HepG2 (cell line): ENCODE measurements at regions not wholly inside any gene's neighbourhood (a gene's known extent, or its start where the extent isn't known, plus 50 kb on each side); places are given as distances from the start of the nearest gene placed in this dataset.
A peak's percentile ranks its signal among the peaks of the same experiment; 100 is the strongest.

Experiments used
- ATAD3A ChIP-seq: sonication (generic); formaldehyde crosslinking; IDR thresholded peaks from 2 replicates; pipeline ENCODE4 v1.4.0; 2020; ENCODE audit warnings: missing genetic modification reagents
- ATRX ChIP-seq: sonication (generic); formaldehyde crosslinking; IDR thresholded peaks from 2 replicates; pipeline ENCODE4 v1.4.0; 2020; ENCODE audit warnings: missing genetic modification reagents, borderline replicate concordance
- CENPX ChIP-seq: sonication (generic); formaldehyde crosslinking; IDR thresholded peaks from 2 replicates; pipeline ENCODE4 v1.9.0; 2021; ENCODE audit warnings: mild to moderate bottlenecking, missing genetic modification reagents, moderate library complexity
- CHD4 ChIP-seq: fragments of 200-600 bp; sonication (generic); IDR thresholded peaks from 2 replicates; pipeline ENCODE4 v1.7.0; 2017; ENCODE audit warnings: mild to moderate bottlenecking, low read length, borderline replicate concordance
- E2F2 ChIP-seq: sonication (generic); formaldehyde crosslinking; IDR thresholded peaks from 2 replicates; pipeline ENCODE4 v1.4.0; 2020; ENCODE audit warnings: missing genetic modification reagents, borderline replicate concordance
- EP300 ChIP-seq, 3 experiments: sonication (generic) in 1 of 3; formaldehyde crosslinking in 1 of 3; IDR thresholded peaks; 2 replicates each; pipeline versions ENCODE4 v1.5.1 to v1.6.1; 2011 to 2020; ENCODE audit warnings: low read depth in 2 of 3, low read length in 2 of 3, borderline replicate concordance in 1 of 3, improper control_type of control experiment in 1 of 3, mild to moderate bottlenecking in 1 of 3, missing genetic modification reagents in 1 of 3, moderate library complexity in 1 of 3
- ETV6 ChIP-seq: sonication (generic); formaldehyde crosslinking; conservative IDR thresholded peaks from 2 replicates; pipeline ENCODE4 v1.4.0; 2020; ENCODE audit warnings: missing genetic modification reagents
- FOXA3 ChIP-seq: IDR thresholded peaks from 2 replicates; pipeline ENCODE4 v1.6.1; 2016; ENCODE audit warnings: missing genetic modification reagents, missing compliant biosample characterization
- FOXO1 ChIP-seq: sonication (generic); formaldehyde crosslinking; IDR thresholded peaks from 2 replicates; pipeline ENCODE4 v1.4.0; 2020; ENCODE audit warnings: missing genetic modification reagents
- MYC ChIP-seq: sonication (generic); formaldehyde crosslinking; IDR thresholded peaks from 2 replicates; pipeline ENCODE4 v1.9.0; 2021; ENCODE audit warnings: missing genetic modification reagents, borderline replicate concordance
- MZF1 ChIP-seq: sonication (generic); formaldehyde crosslinking; IDR thresholded peaks from 2 replicates; pipeline ENCODE4 v1.8.1; 2023; ENCODE audit warnings: mild to moderate bottlenecking, missing genetic modification reagents, borderline replicate concordance
- PATZ1 ChIP-seq: sonication (generic); formaldehyde crosslinking; IDR thresholded peaks from 2 replicates; pipeline ENCODE4 v1.4.0; 2020; ENCODE audit warnings: missing genetic modification reagents
- PAWR ChIP-seq: sonication (generic); formaldehyde crosslinking; IDR thresholded peaks from 2 replicates; pipeline ENCODE4 v1.4.0; 2020; ENCODE audit warnings: missing genetic modification reagents, mild to moderate bottlenecking, borderline replicate concordance
- RBM22 ChIP-seq: fragments of 200-400 bp; formaldehyde crosslinking; optimal IDR thresholded peaks from 2 replicates; pipeline ENCODE3; 2017; ENCODE audit warnings: mild to moderate bottlenecking, low read length, moderate library complexity
- SATB2 ChIP-seq: sonication (generic); formaldehyde crosslinking; IDR thresholded peaks from 2 replicates; pipeline ENCODE4 v1.5.0; 2020; ENCODE audit warnings: missing genetic modification reagents
- SMAD3 ChIP-seq: sonication (generic); formaldehyde crosslinking; IDR thresholded peaks from 2 replicates; pipeline ENCODE4 v1.4.0; 2020; ENCODE audit warnings: missing genetic modification reagents
- TEAD3 ChIP-seq: optimal IDR thresholded peaks from 2 replicates; pipeline ENCODE3; 2016; ENCODE audit warnings: borderline replicate concordance
- YY1 ChIP-seq: IDR thresholded peaks from 2 replicates; pipeline ENCODE4 v1.6.1; 2011; ENCODE audit warnings: low read length, low read depth, moderate library complexity, mild to moderate bottlenecking; ENCODE audit not compliant: insufficient read depth, insufficient replicate concordance
- ZNF44 ChIP-seq: sonication (generic); formaldehyde crosslinking; IDR thresholded peaks from 2 replicates; pipeline ENCODE4 v1.5.1; 2020; ENCODE audit warnings: mild to moderate bottlenecking, missing genetic modification reagents
- ZNF460 ChIP-seq: sonication (generic); formaldehyde crosslinking; IDR thresholded peaks from 2 replicates; pipeline ENCODE4 v1.5.1; 2020; ENCODE audit warnings: missing genetic modification reagents, mild to moderate bottlenecking, borderline replicate concordance
- ZNF530 ChIP-seq: sonication (generic); formaldehyde crosslinking; IDR thresholded peaks from 2 replicates; pipeline ENCODE4 v1.5.0; 2020; ENCODE audit warnings: low read depth, mild to moderate bottlenecking, missing genetic modification reagents
- ZNF772 ChIP-seq: sonication (generic); formaldehyde crosslinking; IDR thresholded peaks from 2 replicates; pipeline ENCODE4 v1.5.0; 2020; ENCODE audit warnings: mild to moderate bottlenecking, missing genetic modification reagents
- ZNF784 ChIP-seq: sonication (generic); formaldehyde crosslinking; IDR thresholded peaks from 2 replicates; pipeline ENCODE4 v1.5.1; 2020; ENCODE audit warnings: missing genetic modification reagents, mild to moderate bottlenecking, borderline replicate concordance
- ZSCAN31 ChIP-seq: sonication (generic); formaldehyde crosslinking; IDR thresholded peaks from 2 replicates; pipeline ENCODE4 v1.5.0; 2020; ENCODE audit warnings: low read depth, mild to moderate bottlenecking, missing genetic modification reagents
- TF ChIP-seq, protein P1 (sequence below): sonication (generic); formaldehyde crosslinking; IDR thresholded peaks from 2 replicates; pipeline ENCODE4 v1.8.0; 2022; ENCODE audit warnings: missing genetic modification reagents, mild to moderate bottlenecking, borderline replicate concordance

DNA sequence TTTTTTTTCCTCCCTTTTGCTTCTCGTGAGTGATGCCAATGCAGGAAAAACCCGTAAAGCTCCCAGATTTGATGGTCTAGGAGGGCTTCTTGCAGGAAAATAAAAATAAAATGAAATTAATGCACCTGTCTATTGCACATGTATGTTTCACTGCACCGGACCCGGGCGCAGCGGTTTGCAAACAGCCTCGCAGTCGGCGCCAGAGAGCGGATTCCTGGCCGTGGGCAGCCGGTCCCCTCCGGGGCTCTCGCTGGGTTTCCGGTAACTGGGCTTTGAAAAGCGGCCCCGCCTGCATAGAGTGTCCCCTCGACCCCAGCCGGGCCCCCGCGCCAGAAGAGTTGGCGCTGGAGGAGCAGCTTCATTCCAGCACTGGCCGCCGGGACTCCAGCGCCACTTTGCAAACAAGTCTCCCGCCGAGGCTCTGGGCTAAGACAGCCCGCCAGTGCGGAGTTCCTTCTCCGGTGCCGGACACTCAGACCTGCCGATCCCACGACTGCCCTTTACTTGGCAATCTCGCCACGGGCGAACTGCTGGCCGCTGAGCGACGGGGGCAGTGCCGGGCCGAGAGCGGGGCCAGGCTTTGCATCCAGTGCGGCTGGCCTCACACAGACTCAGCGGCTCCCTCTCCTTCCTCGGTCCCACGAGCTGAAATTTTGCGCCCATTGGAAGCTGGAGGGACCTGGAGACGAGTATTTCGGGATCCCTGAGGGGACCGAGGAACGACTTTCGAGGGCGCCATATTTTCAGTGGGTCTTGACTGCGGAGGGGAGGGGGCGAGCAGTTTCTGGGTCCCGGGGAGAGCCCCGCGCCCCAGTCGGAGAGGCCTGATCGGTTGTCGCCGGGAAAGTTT lies 225.9 kb upstream of the C2CD4B start (continued):
- TF ChIP-seq RBM22 = no peak
- TF ChIP-seq, protein P1, sequence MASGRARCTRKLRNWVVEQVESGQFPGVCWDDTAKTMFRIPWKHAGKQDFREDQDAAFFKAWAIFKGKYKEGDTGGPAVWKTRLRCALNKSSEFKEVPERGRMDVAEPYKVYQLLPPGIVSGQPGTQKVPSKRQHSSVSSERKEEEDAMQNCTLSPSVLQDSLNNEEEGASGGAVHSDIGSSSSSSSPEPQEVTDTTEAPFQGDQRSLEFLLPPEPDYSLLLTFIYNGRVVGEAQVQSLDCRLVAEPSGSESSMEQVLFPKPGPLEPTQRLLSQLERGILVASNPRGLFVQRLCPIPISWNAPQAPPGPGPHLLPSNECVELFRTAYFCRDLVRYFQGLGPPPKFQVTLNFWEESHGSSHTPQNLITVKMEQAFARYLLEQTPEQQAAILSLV (CRISPR knock-in tag) = no peak
- TF ChIP-seq MYC (CRISPR knock-in tag) = 0 out of 2 replicates have a peak, but pooled peaks have one; percentile 2
- no peak for TF ChIP-seq EP300 (IDR thresholded peaks at IDR 0.05; ENCODE audit: low read depth in 2 of 2, low read length in 2 of 2)
- TF ChIP-seq EP300 (CRISPR knock-in tag; IDR thresholded peaks at IDR 0.05; ENCODE audit: borderline replicate concordance) = no peak
- TF ChIP-seq CENPX = no peak
- 0 out of 2 replicates have a peak, but pooled peaks have one; percentile 1 for TF ChIP-seq FOXO1
- no peak for TF ChIP-seq ZNF772 (CRISPR knock-in tag)
- TF ChIP-seq E2F2 = no peak
- TF ChIP-seq MZF1 = no peak
- TF ChIP-seq ATAD3A (CRISPR knock-in tag) = no peak
- no peak for TF ChIP-seq ZNF530 (CRISPR knock-in tag)
- TF ChIP-seq ATRX = no peak
- TF ChIP-seq ZNF44 (CRISPR knock-in tag) = no peak
- peak; percentile 56; the same call in 1 of the 2 replicates for TF ChIP-seq PATZ1 (CRISPR knock-in tag)
- peak; percentile 43 for TF ChIP-seq TEAD3
- no peak for TF ChIP-seq ETV6 (CRISPR knock-in tag)
- no peak for TF ChIP-seq SATB2 (CRISPR knock-in tag)
- no peak for TF ChIP-seq PAWR (CRISPR knock-in tag)
- TF ChIP-seq SMAD3 (CRISPR knock-in tag) = no peak; the same call in 1 of the 2 replicates
- TF ChIP-seq ZNF784 (CRISPR knock-in tag) = no peak
- no peak for TF ChIP-seq FOXA3 (CRISPR knock-in tag)
- no peak for TF ChIP-seq CHD4
- no peak for TF ChIP-seq ZNF460 (CRISPR knock-in tag)
- TF ChIP-seq YY1 = peak; percentile 9
- TF ChIP-seq ZSCAN31 (CRISPR knock-in tag) = no peak
